Fibroblast of lung (primary cell): ENCODE measurements at regions not wholly inside any gene's neighbourhood (a gene's known extent, or its start where the extent isn't known, plus 50 kb on each side); places are given as distances from the start of the nearest gene placed in this dataset.

Source experiments
- CTCF ChIP-seq, 2 donors: IDR thresholded peaks in 1 of 2; conservative IDR thresholded peaks in 1 of 2; 1 replicate in 1 of 2; 2 replicates in 1 of 2; pipeline ENCODE4 v1.5.1; 2011 to 2012; ENCODE audit warnings: low read length in 2 of 2, control low read depth in 1 of 2, inconsistent platforms in 1 of 2, low read depth in 1 of 2, mild to moderate bottlenecking in 1 of 2
- EZH2 ChIP-seq: IDR thresholded peaks from 2 replicates; pipeline ENCODE4 v1.5.1; 2012; ENCODE audit warnings: low read length, control low read depth, mild to moderate bottlenecking; ENCODE audit errors: missing control alignments

- no peak for TF ChIP-seq CTCF (conservative IDR thresholded peaks at IDR 0.05 in 1 of 2, IDR thresholded peaks at IDR 0.05 in 1 of 2; ENCODE audit: low read depth in 1 of 2, low read length in 2 of 2)
- no peak for TF ChIP-seq EZH2
These were observed 52.1 kb upstream of the FOXF1 start for GRCh38 chr16:86458149-86458777.
